AG04450 (cell line): ENCODE measurements at regions not wholly inside any gene's neighbourhood (a gene's known extent, or its start where the extent isn't known, plus 50 kb on each side); places are given as distances from the start of the nearest gene placed in this dataset.

Experiments used
- CTCF ChIA-PET: fragments of 300-600, 350-600 bp; formaldehyde crosslinking; extraction: SDS; loops from one replicate; lab custom pipeline; 2022; ENCODE audit warnings: antibody characterized with exemption, inconsistent platforms; lab: Charles Lee
- POLR2A ChIA-PET: fragments of 350-600 bp; formaldehyde crosslinking; extraction: SDS; loops from one replicate; lab custom pipeline; 2021; ENCODE audit warnings: antibody characterized with exemption, inconsistent platforms; lab: Yijun Ruan, JAX
- DNase-seq: peaks from one replicate; pipeline ENCODE4 v3.0.0-alpha.2; 2011; ENCODE audit warnings: low read depth, low spot score
- H3K27ac ChIP-seq: one replicate; pipeline ENCODE4 v1.5.1; 2012; ENCODE audit warnings: low read depth, low read length, control low read depth
- H3K27me3 ChIP-seq: one replicate; pipeline ENCODE4 v1.6.0; 2012; ENCODE audit warnings: low read length; ENCODE audit not compliant: control insufficient read depth, insufficient read depth
- H3K4me3 ChIP-seq: 2 replicates; pipeline ENCODE4 v1.5.1; 2011; ENCODE audit warnings: mild to moderate bottlenecking, low read depth, low read length, control low read depth
- H3K9me3 ChIP-seq: 2 replicates; pipeline ENCODE4 v1.5.1; 2012; ENCODE audit warnings: low read length; ENCODE audit not compliant: control insufficient read depth, insufficient read depth
- CTCF ChIP-seq: IDR thresholded peaks from 2 replicates; pipeline ENCODE4 v1.5.1; 2011; ENCODE audit warnings: low read depth, low read length, control low read depth, inconsistent platforms

- H3K9me3 ChIP-seq: no peaks in the 10 kb centered on the region
- no peak for DNase-seq
- CTCF ChIA-PET: no interaction called here
- H3K4me3 ChIP-seq: no peak overlapping the region
- no peaks in the 10 kb centered on the region for H3K27me3 ChIP-seq
- POLR2A ChIA-PET: no interaction called here
- TF ChIP-seq CTCF: no peak
- no peak overlapping the region for H3K27ac ChIP-seq
Observed at GRCh38 chr11:104526006-104526405, 362.1 kb upstream of the PDGFD start.

DNA sequence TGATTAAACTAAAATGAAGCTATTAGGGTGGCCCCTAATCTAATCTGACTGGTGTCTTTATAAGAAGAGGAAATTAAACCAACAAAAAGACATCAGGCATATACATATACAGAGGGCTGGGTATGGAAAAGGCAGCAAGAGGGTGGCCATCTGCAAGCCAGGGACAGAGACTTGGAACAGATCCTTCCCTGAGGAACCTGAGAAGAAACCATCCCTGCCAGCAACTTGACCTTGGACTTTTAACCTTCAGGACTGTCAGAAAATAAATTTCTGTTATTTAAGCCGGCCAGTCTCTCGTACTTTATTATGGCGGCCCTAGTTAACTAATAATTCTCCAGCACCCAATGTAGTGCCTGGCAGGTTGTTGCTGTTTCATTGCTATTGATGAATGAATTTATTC is 361.5 kb upstream of the PDGFD start:
- Histone ChIP-seq H3K9me3 (no peaks in the 10 kb centered on the region), H3K27ac (no peak overlapping the region), H3K4me3 (no peak overlapping the region), H3K27me3 (no peaks in the 10 kb centered on the region)
- TF ChIP-seq CTCF: no peak
- no peak for DNase-seq
- ChIA-PET POLR2A (no interaction called here), CTCF (no interaction called here)

DNA sequence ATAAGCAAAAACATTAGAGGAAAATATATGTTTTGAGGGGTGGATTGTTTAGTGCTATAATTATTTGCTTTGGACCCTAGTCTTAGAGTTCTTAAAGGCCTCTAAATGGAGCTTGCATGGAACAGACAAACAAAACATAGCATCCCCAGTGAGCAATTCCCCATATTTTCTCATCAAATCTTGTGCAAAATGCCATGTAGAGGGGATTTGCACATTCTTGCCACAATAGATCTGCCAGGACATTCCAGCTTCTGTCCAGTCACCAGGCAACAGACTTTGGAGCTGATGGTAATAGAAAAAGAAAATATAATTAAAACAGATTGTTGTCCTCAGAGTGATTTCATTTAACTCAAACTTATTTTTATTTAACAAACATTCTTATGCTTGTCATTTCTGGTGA is 360.3 kb upstream of the PDGFD start:
- ChIA-PET CTCF (interaction anchor here (0.6 kb wide), 1 partner anchor 1413 kb away, joined by 5 read pairs; no protein-coding TSS in a partner anchor), POLR2A (no interaction called here)
- Histone ChIP-seq H3K27ac (no peak overlapping the region), H3K27me3 (no peaks in the 10 kb centered on the region), H3K9me3 (no peaks in the 10 kb centered on the region), H3K4me3 (no peak overlapping the region)
- no peak for TF ChIP-seq CTCF
- DNase-seq: no peak

GRCh38 chr11:104523611-104524010 is 359.7 kb upstream of the PDGFD start:
- no peak for TF ChIP-seq CTCF
- DNase-seq: no peak
- H3K4me3 ChIP-seq: no peak overlapping the region
- no peaks in the 10 kb centered on the region for H3K9me3 ChIP-seq
- H3K27me3 ChIP-seq: no peaks in the 10 kb centered on the region
- CTCF ChIA-PET: no interaction called here
- POLR2A ChIA-PET: no interaction called here
- H3K27ac ChIP-seq: no peak overlapping the region

GRCh38 chr11:104522650-104523049 is 358.7 kb upstream of the PDGFD start:
- no peak for TF ChIP-seq CTCF
- Histone ChIP-seq H3K27ac (no peak overlapping the region), H3K9me3 (no peaks in the 10 kb centered on the region), H3K4me3 (no peak overlapping the region), H3K27me3 (no peaks in the 10 kb centered on the region)
- DNase-seq: peak; percentile 13
- POLR2A ChIA-PET: no interaction called here
- CTCF ChIA-PET: interaction anchor here (1.4 kb wide), 1 partner anchor 9 kb away, joined by 3 read pairs; no protein-coding TSS in a partner anchor
